HG02870 (cell line): ENCODE measurements at regions not wholly inside any gene's neighbourhood (a gene's known extent, or its start where the extent isn't known, plus 50 kb on each side); places are given as distances from the start of the nearest gene placed in this dataset.

Experiments
- ATAC-seq: cut with Tn5 transposase; IDR thresholded peaks from one replicate; pipeline ENCODE4 v1.9.1; 2021; ENCODE audit warnings: mild to moderate bottlenecking, moderate library complexity; ENCODE audit not compliant: unreplicated experiment

DNA sequence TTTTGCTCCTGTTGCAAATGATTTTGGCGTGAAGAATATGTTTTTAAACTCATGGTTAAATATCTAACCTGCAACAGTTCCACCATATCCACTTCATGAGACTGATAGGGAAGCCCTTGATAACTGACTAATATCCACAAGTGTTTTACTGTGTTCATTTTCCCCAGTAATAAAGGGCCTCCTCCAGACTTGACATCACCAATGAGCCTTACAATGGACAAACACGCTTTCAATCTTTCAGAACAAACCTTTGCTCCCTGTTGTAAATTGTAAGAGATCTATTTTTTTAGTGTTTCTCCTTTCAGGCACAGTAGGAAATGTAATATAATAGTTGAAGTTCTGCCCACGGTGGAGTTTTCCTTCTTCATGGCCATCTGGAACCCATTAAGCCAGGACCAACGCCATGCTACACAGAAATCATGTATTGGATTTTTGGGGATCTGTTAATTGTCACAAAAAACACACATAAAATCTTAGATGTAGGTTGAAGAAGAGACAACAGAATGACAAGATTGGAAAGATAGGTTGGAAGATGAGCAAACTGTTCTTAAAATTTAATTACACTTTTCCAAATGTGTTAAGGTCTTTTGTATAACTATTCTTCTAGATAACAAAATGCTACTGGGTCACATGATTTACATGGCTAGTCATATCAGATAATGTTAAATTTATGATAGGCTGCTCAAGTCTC, 1030.1 kb downstream of the FSTL5 start:
- ATAC-seq = no peak

DNA sequence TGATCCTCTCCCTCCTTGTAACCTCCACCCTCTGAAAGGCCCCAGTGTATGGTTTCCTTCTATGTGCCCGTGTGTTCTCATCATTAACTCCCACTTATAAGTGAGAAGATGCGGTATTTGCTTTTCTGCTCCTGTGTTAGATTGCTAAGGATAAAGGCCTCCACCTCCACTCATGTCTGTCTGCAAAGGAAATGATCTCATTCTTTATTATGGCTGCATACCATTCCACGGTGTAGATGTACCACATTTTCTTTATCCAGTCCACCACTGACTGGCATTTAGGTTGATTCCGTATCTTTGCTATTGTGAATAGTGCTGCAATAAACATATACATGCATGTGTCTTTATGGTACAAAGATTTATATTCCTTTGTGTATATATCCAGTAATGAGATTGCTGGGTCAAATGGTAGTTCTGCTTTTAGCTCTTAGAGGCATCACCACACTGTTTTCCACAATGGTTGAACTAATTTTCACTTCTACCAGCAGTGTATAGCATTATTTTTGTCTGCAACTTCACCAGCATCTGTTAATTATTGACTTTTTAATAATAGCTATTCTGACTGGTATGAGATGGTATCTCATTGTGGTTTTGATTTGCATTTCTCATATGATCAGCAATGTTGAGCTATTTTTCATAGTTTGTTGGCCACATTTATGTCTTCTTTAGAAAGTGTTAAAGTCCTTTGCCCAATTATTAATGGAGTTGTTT, 1030.9 kb downstream of the FSTL5 start:
- ATAC-seq = no peak

DNA sequence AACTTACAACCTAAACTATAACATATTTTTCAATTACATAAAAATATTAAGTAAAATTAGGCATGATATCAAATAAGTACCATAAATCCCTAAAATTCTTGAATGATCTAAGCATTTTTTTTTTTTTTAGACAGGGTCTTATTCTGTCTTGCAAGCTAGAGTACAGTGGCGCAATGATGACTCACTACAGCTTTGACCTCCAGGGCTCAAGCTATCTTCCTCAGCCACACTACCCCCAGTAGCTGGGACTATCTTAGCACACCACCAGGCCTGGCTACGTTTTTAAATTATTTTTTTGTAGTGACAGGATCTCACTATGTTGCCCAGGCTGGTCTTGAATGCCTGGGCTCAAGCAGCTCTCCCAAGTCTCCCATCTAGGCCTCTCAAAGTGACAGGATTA, 1042.3 kb downstream of the FSTL5 start:
- no peak for ATAC-seq

DNA sequence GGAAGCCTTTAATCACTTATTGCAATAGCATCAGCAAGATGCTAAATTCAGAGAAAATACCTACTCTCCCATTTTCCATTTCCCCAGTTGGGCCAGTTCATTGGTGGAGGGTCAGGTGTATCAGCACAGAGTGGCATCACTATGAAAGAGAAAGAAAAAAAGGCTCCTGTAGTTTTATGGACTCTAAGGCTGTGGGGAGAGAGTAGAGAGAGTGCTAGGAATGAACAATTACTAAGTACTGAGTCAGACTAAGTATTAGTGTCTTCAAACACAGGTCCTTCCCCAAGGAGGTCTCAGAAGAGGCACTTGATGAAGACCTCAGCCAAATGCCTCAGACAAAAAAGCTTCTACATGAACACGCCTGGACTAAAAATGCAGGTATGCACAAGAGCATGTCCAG, 1061.9 kb downstream of the FSTL5 start:
- no peak for ATAC-seq

DNA sequence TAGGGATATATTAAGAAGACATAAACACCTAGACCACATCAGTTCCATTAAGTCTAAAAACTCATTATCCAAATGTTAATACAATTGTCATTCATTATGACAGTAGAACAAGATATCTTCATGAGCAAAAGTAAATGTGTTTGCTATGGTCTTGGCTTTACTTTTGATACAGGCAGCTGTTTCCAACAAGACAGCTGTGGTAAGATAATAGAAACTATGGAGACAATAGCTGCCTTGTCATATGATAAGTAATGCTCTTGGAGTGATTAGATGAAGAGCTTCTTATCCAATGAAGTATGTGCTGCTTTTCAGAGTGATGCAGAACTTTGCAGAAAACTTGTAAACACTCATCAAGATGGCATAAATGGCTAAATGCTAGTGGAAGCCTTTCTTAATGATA, 1066.0 kb downstream of the FSTL5 start:
- no peak for ATAC-seq

DNA sequence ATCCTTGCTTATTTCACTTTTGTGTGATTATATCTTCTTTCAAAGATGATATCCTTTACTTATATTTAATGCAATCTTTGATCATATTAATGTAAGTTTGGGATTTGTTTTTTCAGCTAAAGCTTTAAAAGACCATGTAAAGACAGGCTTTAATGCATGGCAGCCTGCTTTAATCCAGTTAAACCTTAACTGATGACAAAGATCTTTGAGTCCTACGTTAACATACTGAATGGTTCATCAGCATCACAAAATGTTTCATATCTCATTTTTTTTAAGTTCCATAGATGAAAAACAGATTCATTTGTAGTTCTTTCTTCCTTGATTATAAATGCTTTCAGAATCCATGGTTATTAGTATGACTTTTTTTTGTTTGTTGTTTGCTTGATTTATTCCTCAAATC, 1102.8 kb downstream of the FSTL5 start:
- no peak for ATAC-seq
